ENCODE measurements at regions not wholly inside any gene's neighbourhood (a gene's known extent, or its start where the extent isn't known, plus 50 kb on each side); places are given as distances from the start of the nearest gene placed in this dataset.
"Not testable (repeated sequence)": the region's sequence is repeated elsewhere in the genome, so short reads cannot be mapped to it uniquely, and the experiment has no call there.

DNA sequence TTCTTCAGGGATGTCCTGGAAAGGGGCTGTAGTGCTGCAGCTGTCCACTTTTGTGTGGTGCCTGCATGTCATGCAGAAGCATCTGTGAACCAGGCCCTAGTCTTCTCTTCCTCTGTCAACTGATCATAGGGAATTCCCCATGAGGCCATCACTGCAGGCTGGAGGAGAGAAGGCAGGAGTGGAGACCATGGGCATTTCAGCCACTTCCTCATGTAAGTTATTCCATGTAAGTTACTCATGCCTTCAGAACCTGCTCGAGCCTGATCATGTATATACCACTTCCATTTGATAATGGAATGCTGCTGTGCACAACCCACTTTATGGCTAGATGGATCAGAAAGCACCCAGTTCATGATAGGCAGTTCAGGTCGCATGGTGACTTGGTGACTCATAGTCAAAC, 714.0 kb downstream of the METTL4 start:
- TF ChIP-seq, protein P1, sequence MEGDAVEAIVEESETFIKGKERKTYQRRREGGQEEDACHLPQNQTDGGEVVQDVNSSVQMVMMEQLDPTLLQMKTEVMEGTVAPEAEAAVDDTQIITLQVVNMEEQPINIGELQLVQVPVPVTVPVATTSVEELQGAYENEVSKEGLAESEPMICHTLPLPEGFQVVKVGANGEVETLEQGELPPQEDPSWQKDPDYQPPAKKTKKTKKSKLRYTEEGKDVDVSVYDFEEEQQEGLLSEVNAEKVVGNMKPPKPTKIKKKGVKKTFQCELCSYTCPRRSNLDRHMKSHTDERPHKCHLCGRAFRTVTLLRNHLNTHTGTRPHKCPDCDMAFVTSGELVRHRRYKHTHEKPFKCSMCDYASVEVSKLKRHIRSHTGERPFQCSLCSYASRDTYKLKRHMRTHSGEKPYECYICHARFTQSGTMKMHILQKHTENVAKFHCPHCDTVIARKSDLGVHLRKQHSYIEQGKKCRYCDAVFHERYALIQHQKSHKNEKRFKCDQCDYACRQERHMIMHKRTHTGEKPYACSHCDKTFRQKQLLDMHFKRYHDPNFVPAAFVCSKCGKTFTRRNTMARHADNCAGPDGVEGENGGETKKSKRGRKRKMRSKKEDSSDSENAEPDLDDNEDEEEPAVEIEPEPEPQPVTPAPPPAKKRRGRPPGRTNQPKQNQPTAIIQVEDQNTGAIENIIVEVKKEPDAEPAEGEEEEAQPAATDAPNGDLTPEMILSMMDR (IDR thresholded peaks at IDR 0.05) = not testable (repeated sequence)
- not testable (repeated sequence) for TF ChIP-seq ZFX (IDR thresholded peaks at IDR 0.05; ENCODE audit: borderline replicate concordance)

Measured in 22Rv1 (cell line).